GM18502 (cell line): ENCODE measurements at regions not wholly inside any gene's neighbourhood (a gene's known extent, or its start where the extent isn't known, plus 50 kb on each side); places are given as distances from the start of the nearest gene placed in this dataset.
"Not testable (repeated sequence)": the region's sequence is repeated elsewhere in the genome, so short reads cannot be mapped to it uniquely, and the experiment has no call there.

Source experiments
- ATAC-seq: cut with Tn5 transposase; IDR thresholded peaks from one replicate; pipeline ENCODE4 v1.9.1; 2021; ENCODE audit warnings: mild to moderate bottlenecking; ENCODE audit not compliant: unreplicated experiment, poor library complexity

GRCh38 chr15:45863881-45864580, 229.2 kb downstream of the SQOR start:
- ATAC-seq, result no peak

GRCh38 chr15:45866616-45867015, 231.8 kb downstream of the SQOR start:
- ATAC-seq, result no peak

- ATAC-seq, result no peak
Measured at GRCh38 chr15:45867281-45867680, 232.5 kb downstream of the SQOR start.

- no peak for ATAC-seq
Measured at GRCh38 chr15:45868109-45868691, 233.4 kb downstream of the SQOR start.

GRCh38 chr15:45869034-45869668, 234.3 kb downstream of the SQOR start:
- no peak for ATAC-seq

- no peak for ATAC-seq
Measured at GRCh38 chr15:45871121-45871855, 236.5 kb downstream of the SQOR start.

GRCh38 chr15:45873781-45874180, 239.0 kb downstream of the SQOR start:
- ATAC-seq, result no peak

GRCh38 chr15:45874566-45874965, 239.7 kb downstream of the SQOR start:
- ATAC-seq, result not testable (repeated sequence)

GRCh38 chr15:45884289-45884688, 249.5 kb downstream of the SQOR start:
- ATAC-seq, result no peak

- no peak for ATAC-seq
Measured at GRCh38 chr15:45884755-45885445, 250.1 kb downstream of the SQOR start.

GRCh38 chr15:45885801-45886200, 251.0 kb downstream of the SQOR start:
- ATAC-seq, result no peak

GRCh38 chr15:45891766-45892165, 256.9 kb downstream of the SQOR start:
- no peak for ATAC-seq

- ATAC-seq, result no peak
Measured at GRCh38 chr15:45892182-45892581, 257.4 kb downstream of the SQOR start.

GRCh38 chr15:45903283-45903682, 268.5 kb downstream of the SQOR start:
- ATAC-seq, result no peak

- ATAC-seq, result no peak
Measured at GRCh38 chr15:45904019-45904418, 269.2 kb downstream of the SQOR start.

GRCh38 chr15:45906230-45906629, 271.4 kb downstream of the SQOR start:
- no peak for ATAC-seq

- ATAC-seq, result no peak
Measured at GRCh38 chr15:45910671-45911070, 275.8 kb downstream of the SQOR start.

- ATAC-seq, result no peak
Measured at GRCh38 chr15:45913451-45913850, 278.6 kb downstream of the SQOR start.

GRCh38 chr15:45914425-45914824, 279.6 kb downstream of the SQOR start:
- no peak for ATAC-seq

- ATAC-seq, result no peak
Measured at GRCh38 chr15:45918839-45919238, 284.0 kb downstream of the SQOR start.
